SK-N-SH (cell line): ENCODE measurements at regions not wholly inside any gene's neighbourhood (a gene's known extent, or its start where the extent isn't known, plus 50 kb on each side); places are given as distances from the start of the nearest gene placed in this dataset.
"Not testable (repeated sequence)": the region's sequence is repeated elsewhere in the genome, so short reads cannot be mapped to it uniquely, and the experiment has no call there.

Source experiments
- CTCF ChIA-PET: fragments of 300-600, 350-600 bp; formaldehyde crosslinking; extraction: SDS; loops from one replicate; lab custom pipeline; 2021; lab: Yijun Ruan, JAX
- POLR2A ChIA-PET: fragments of 350-600 bp; sonication (Branson Sonifier 250); formaldehyde crosslinking; extraction: SDS; loops from one replicate; lab custom pipeline; 2020; ENCODE audit warnings: antibody characterized with exemption, inconsistent platforms; lab: Yijun Ruan, JAX
- DNase-seq: peaks from one replicate; pipeline ENCODE4 v3.0.0; 2012
- H2AFZ ChIP-seq: fragments of 200-600 bp; sonication (generic); 2 replicates; pipeline ENCODE4 v1.8.1; 2016; ENCODE audit warnings: antibody characterized with exemption, mild to moderate bottlenecking, low read depth
- H3F3A ChIP-seq: fragments of 200-600 bp; sonication (generic); replicated peaks from 2 replicates; pipeline ENCODE3; 2016; ENCODE audit warnings: antibody characterized with exemption, mild to moderate bottlenecking; ENCODE audit not compliant: insufficient read depth
- H3K27ac ChIP-seq, 2 experiments: fragments of 200-500 bp in 1 of 2; fragments of 200-600 bp in 1 of 2; sonication (Bioruptor generic) in 1 of 2; sonication (generic), shearing (Covaris generic) in 1 of 2; 2 replicates each; pipeline versions ENCODE4 v1.5.1 to v1.6.1; 2014 to 2016; ENCODE audit warnings: low read depth in 2 of 2, inconsistent platforms in 1 of 2, low read length in 1 of 2, mild to moderate bottlenecking in 1 of 2, mixed read lengths in 1 of 2
- H3K27me3 ChIP-seq: fragments of 200-600 bp; sonication (generic), shearing (Covaris generic); 2 replicates; pipeline ENCODE4 v1.6.1; 2016; ENCODE audit warnings: mixed run types; ENCODE audit not compliant: insufficient read depth
- H3K36me3 ChIP-seq, 2 experiments: fragments of 200-500 bp in 1 of 2; fragments of 200-600 bp in 1 of 2; sonication (Bioruptor generic) in 1 of 2; sonication (generic) in 1 of 2; replicated peaks in 1 of 2; 2 replicates each; pipeline versions ENCODE3 to v1.5.1; 2014 to 2016; ENCODE audit warnings: low read length in 1 of 2, mild to moderate bottlenecking in 1 of 2; ENCODE audit not compliant: insufficient read depth in 2 of 2, control insufficient read depth in 1 of 2
- H3K4me1 ChIP-seq, 2 experiments: fragments of 200-500 bp in 1 of 2; fragments of 200-600 bp in 1 of 2; sonication (Bioruptor generic) in 1 of 2; sonication (generic), shearing (Covaris generic) in 1 of 2; 2 replicates each; pipeline versions ENCODE4 v1.5.1 to v1.6.1; 2014 to 2016; ENCODE audit warnings: low read depth in 1 of 2, low read length in 1 of 2, mixed run types in 1 of 2; ENCODE audit not compliant: insufficient read depth in 2 of 2, control insufficient read depth in 1 of 2
- H3K4me2 ChIP-seq: fragments of 200-600 bp; sonication (generic), shearing (Covaris generic); 2 replicates; pipeline ENCODE4 v1.6.1; 2017; ENCODE audit warnings: mixed run types
- H3K4me3 ChIP-seq, 2 experiments: fragments of 200-500 bp in 1 of 2; fragments of 200-600 bp in 1 of 2; sonication (Bioruptor generic) in 1 of 2; sonication (generic), shearing (Covaris generic) in 1 of 2; 2 replicates each; pipeline versions ENCODE4 v1.5.1 to v1.8.1; 2014 to 2016; ENCODE audit warnings: low read depth in 2 of 2, inconsistent platforms in 1 of 2, low read length in 1 of 2, mild to moderate bottlenecking in 1 of 2, mixed read lengths in 1 of 2, moderate library complexity in 1 of 2
- H3K79me2 ChIP-seq: fragments of 200-600 bp; sonication (generic); 2 replicates; pipeline ENCODE4 v1.8.1; 2017; ENCODE audit warnings: mild to moderate bottlenecking; ENCODE audit not compliant: insufficient read depth
- H3K9ac ChIP-seq: fragments of 200-600 bp; sonication (generic); 2 replicates; pipeline ENCODE4 v1.6.1; 2017; ENCODE audit warnings: mixed run types
- H3K9me2 ChIP-seq: fragments of 200-600 bp; sonication (generic); 2 replicates; pipeline ENCODE4 v1.6.1; 2017; ENCODE audit warnings: mixed run types
- H3K9me3 ChIP-seq: fragments of 200-600 bp; sonication (generic); 2 replicates; pipeline ENCODE4 v1.6.1; 2017; ENCODE audit warnings: mixed run types, mild to moderate bottlenecking, moderate library complexity
- H4K20me1 ChIP-seq: fragments of 200-600 bp; sonication (generic); 2 replicates; pipeline ENCODE4 v1.6.1; 2017; ENCODE audit warnings: mild to moderate bottlenecking, mixed run types; ENCODE audit not compliant: insufficient read depth
- CHD2 ChIP-seq: fragments of 150-350 bp; IDR thresholded peaks from 2 replicates; pipeline ENCODE4 v1.6.1; 2018; ENCODE audit warnings: low read length; ENCODE audit not compliant: partially characterized antibody
- EP300 ChIP-seq, 2 experiments: IDR thresholded peaks; 2 replicates each; pipeline versions ENCODE4 v1.4.0 to v1.6.1; 2012; ENCODE audit warnings: borderline replicate concordance in 1 of 2, low read depth in 1 of 2, low read length in 1 of 2
- FOXJ3 ChIP-seq: sonication (generic); formaldehyde crosslinking; IDR thresholded peaks from 2 replicates; pipeline ENCODE4 v1.5.1; 2020; ENCODE audit warnings: mild to moderate bottlenecking, missing genetic modification reagents
- FOXM1 ChIP-seq: IDR thresholded peaks from 2 replicates; pipeline ENCODE4 v1.4.0; 2012; ENCODE audit warnings: low read depth, mild to moderate bottlenecking
- GABPA ChIP-seq: IDR thresholded peaks from 2 replicates; pipeline ENCODE4 v1.4.0; 2012; ENCODE audit warnings: low read depth, mild to moderate bottlenecking
- GATA2 ChIP-seq: sonication (generic); formaldehyde crosslinking; IDR thresholded peaks from 2 replicates; pipeline ENCODE4 v1.5.0; 2020; ENCODE audit warnings: mild to moderate bottlenecking, missing genetic modification reagents
- JUND ChIP-seq: IDR thresholded peaks from 2 replicates; pipeline ENCODE4 v1.4.0; 2012
- MEF2A ChIP-seq: IDR thresholded peaks from 2 replicates; pipeline ENCODE4 v1.4.0; 2012; ENCODE audit warnings: low read depth, borderline replicate concordance
- MXI1 ChIP-seq: IDR thresholded peaks from 2 replicates; pipeline ENCODE4 v1.6.1; 2012; ENCODE audit warnings: mild to moderate bottlenecking, low read depth, low read length, improper control_type of control experiment
- POLR2AphosphoS5 ChIP-seq: IDR thresholded peaks from 2 replicates; pipeline ENCODE4 v1.6.1; 2012; ENCODE audit warnings: low read depth, low read length
- RAD21 ChIP-seq: IDR thresholded peaks from 2 replicates; pipeline ENCODE4 v1.6.1; 2012; ENCODE audit warnings: mild to moderate bottlenecking, low read length
- RFX5 ChIP-seq: IDR thresholded peaks from 2 replicates; pipeline ENCODE4 v1.6.1; 2012; ENCODE audit warnings: mild to moderate bottlenecking, improper control_type of control experiment, low read length
- SIN3A ChIP-seq: IDR thresholded peaks from 2 replicates; pipeline ENCODE4 v1.6.1; 2012; ENCODE audit warnings: low read depth, mild to moderate bottlenecking, low read length, moderate library complexity, borderline replicate concordance
- SMC3 ChIP-seq: IDR thresholded peaks from 2 replicates; pipeline ENCODE4 v1.6.1; 2012; ENCODE audit warnings: low read depth, low read length, improper control_type of control experiment
- TAF1 ChIP-seq: IDR thresholded peaks from 2 replicates; pipeline ENCODE4 v1.6.1; 2012; ENCODE audit warnings: low read depth, mild to moderate bottlenecking, low read length, moderate library complexity, borderline replicate concordance
- TCF12 ChIP-seq: IDR thresholded peaks from 2 replicates; pipeline ENCODE4 v1.4.0; 2012
- TEAD4 ChIP-seq: IDR thresholded peaks from 2 replicates; pipeline ENCODE4 v1.4.0; 2012; ENCODE audit warnings: mild to moderate bottlenecking, borderline replicate concordance; ENCODE audit not compliant: insufficient read depth
- YY1 ChIP-seq: IDR thresholded peaks from 2 replicates; pipeline ENCODE4 v1.4.0; 2012; ENCODE audit warnings: low read depth, mild to moderate bottlenecking
- WGBS: methylation state at CpG from one replicate; pipeline ENCODE4 v1.1.6; 2017; ENCODE audit warnings: low lambda C conversion rate; 5-methylcytosine and 5-hydroxymethylcytosine counted together
- TF ChIP-seq, protein P1 (sequence below): fragments of 150-350 bp; IDR thresholded peaks from 2 replicates; pipeline ENCODE4 v1.6.1; 2016; ENCODE audit warnings: mild to moderate bottlenecking, low read depth, low read length
- TF ChIP-seq, protein P2 (sequence below): IDR thresholded peaks from 2 replicates; pipeline ENCODE4 v1.4.0; 2012; ENCODE audit warnings: low read depth, borderline replicate concordance
- TF ChIP-seq, protein P3 (sequence below): IDR thresholded peaks from 2 replicates; pipeline ENCODE4 v1.4.0; 2012; ENCODE audit warnings: low read depth

DNA sequence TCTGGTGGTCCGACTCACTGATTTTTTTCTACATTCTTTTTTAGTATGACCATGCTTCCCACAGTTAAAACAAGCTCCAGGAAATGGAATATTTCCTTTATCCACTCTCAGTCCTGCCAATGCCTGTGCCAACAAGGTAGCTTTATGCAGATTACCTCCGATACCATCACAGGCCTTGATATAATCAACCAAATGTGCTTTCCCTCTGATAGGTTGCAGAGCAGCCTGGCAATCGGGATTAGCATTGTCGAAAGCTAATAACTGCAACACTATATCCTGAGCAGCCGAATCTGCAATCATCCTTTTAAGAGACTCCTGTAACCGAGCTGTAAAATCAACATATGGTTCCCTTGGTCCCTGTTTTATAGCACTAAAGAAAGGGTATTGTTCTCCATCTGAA lies 122.3 kb upstream of the IGFBP3 start:
- H3K4me2 ChIP-seq, H3F3A ChIP-seq: not testable (repeated sequence)
- WGBS = 66% methylated on average over 6 of the region's 6 CpGs

DNA sequence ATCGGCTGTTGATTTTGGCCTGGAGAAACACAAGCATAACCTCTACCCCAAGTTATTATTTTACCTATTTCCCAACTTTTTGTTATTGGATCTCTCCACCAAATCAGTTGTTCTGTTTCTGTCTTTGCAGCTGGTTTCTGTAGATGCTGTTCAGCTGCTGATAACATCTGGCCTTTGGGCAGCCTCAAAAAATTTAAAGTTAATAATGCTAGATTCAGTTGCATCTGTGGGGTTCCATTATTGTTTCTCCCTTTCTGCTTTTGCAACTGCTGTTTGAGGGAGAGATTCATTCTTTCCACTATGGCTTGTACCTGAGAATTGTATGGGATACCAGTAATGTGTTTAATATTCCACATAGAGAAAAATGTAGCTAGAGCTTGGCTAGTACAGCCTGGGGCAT lies 118.7 kb upstream of the IGFBP3 start:
- POLR2A ChIA-PET, H3K9me3 ChIP-seq, H3K27me3 ChIP-seq, H3K36me3 ChIP-seq, DNase-seq, H3K79me2 ChIP-seq, H2AFZ ChIP-seq, H4K20me1 ChIP-seq, H3K4me3 ChIP-seq, H3K9ac ChIP-seq, H3F3A ChIP-seq, H3K9me2 ChIP-seq, H3K4me2 ChIP-seq, H3K4me1 ChIP-seq: not testable (repeated sequence)
- H3K27ac ChIP-seq = peak overlapping the region in 1 of 2 experiments; percentile 53; a peak in 1 of 4 replicates
- peak; percentile 53 for TF ChIP-seq GATA2 (CRISPR knock-in tag)
- 0% methylated on average over 1 of the region's 1 CpG for WGBS
- CTCF ChIA-PET = interaction anchor here (1.0 to 2.2 kb wide), 2 partner anchors 117 to 122 kb away, joined by 4 to 11 read pairs; no protein-coding TSS in a partner anchor

More for the DNA sequence above, 122.3 kb upstream of the IGFBP3 start:
- DNase-seq, POLR2A ChIA-PET, H3K4me1 ChIP-seq, H2AFZ ChIP-seq: not testable (repeated sequence)
- TF ChIP-seq FOXJ3 (CRISPR knock-in tag) (0 out of 2 replicates have a peak, but pooled peaks have one; percentile 30), GATA2 (CRISPR knock-in tag) (peak; percentile 83)
- TF ChIP-seq, all 33 proteins: peak for 2; not testable (repeated sequence) for 31
- not testable (repeated sequence) for H3K4me3 ChIP-seq, H3K27me3 ChIP-seq, H3K79me2 ChIP-seq, H3K9ac ChIP-seq, H3K27ac ChIP-seq, H3K9me3 ChIP-seq, H3K9me2 ChIP-seq, H3K36me3 ChIP-seq, H4K20me1 ChIP-seq
- CTCF ChIA-PET = interaction anchor here (1.1 to 1.2 kb wide), 2 partner anchors 14 to 200 kb away, joined by 3 read pairs; no protein-coding TSS in a partner anchor

DNA sequence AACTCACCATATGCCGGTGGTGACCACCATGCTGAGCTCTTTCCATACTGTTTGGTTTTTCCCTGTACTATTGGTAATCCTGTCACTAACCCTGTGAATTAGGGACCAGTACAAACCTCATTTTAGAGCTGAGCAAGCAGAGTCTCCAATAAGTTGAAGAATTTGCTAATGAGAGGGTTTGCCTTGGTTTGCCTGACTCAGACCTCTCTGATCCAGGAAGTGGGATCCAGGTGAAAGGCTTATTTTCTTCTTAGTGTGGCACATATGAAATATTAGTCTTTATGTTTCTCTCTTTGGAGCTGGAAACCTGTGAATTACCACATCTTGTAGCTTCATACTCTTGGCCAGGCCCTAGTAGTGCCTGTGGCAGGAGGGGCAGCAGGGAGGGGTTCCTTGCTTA lies 114.1 kb upstream of the IGFBP3 start:
- POLR2A ChIA-PET = no interaction called here
- Histone ChIP-seq H4K20me1 (no peaks in the 10 kb centered on the region), H3K9me2 (no peaks in the 10 kb centered on the region), H3K79me2 (no peaks in the 10 kb centered on the region), H3K9ac (no peak overlapping the region), H3K36me3 (no peaks in the 10 kb centered on the region), H2AFZ (no peak overlapping the region), H3K4me2 (no peak overlapping the region), H3F3A (no peaks in the 10 kb centered on the region), H3K4me3 (no peak overlapping the region), H3K27ac (no peak overlapping the region), H3K27me3 (no peaks in the 10 kb centered on the region), H3K4me1 (peaks cover 0 to 7% of the 10 kb centered on the region in 2 experiments; a peak in 1 of 4 replicates), H3K9me3 (no peaks in the 10 kb centered on the region)
- CTCF ChIA-PET = interaction anchor here (0.7 to 1.3 kb wide), 2 partner anchors 22 to 112 kb away, joined by 3 read pairs; no protein-coding TSS in a partner anchor
- no peak for DNase-seq
- TF ChIP-seq, protein P1, sequence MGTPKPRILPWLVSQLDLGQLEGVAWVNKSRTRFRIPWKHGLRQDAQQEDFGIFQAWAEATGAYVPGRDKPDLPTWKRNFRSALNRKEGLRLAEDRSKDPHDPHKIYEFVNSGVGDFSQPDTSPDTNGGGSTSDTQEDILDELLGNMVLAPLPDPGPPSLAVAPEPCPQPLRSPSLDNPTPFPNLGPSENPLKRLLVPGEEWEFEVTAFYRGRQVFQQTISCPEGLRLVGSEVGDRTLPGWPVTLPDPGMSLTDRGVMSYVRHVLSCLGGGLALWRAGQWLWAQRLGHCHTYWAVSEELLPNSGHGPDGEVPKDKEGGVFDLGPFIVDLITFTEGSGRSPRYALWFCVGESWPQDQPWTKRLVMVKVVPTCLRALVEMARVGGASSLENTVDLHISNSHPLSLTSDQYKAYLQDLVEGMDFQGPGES = no peak
- TF ChIP-seq FOXM1 (no peak), GATA2 (CRISPR knock-in tag) (no peak), EP300 (IDR thresholded peaks at IDR 0.05; ENCODE audit: borderline replicate concordance in 1 of 2, low read depth in 1 of 2, low read length in 1 of 2) (no peak), TAF1 (no peak), RFX5 (no peak), MEF2A (no peak), TEAD4 (no peak), MXI1 (no peak), YY1 (no peak), SIN3A (no peak), RAD21 (no peak), JUND (no peak), SMC3 (no peak), TCF12 (no peak), GABPA (no peak), CHD2 (no peak), POLR2AphosphoS5 (no peak)
- TF ChIP-seq, protein P2, sequence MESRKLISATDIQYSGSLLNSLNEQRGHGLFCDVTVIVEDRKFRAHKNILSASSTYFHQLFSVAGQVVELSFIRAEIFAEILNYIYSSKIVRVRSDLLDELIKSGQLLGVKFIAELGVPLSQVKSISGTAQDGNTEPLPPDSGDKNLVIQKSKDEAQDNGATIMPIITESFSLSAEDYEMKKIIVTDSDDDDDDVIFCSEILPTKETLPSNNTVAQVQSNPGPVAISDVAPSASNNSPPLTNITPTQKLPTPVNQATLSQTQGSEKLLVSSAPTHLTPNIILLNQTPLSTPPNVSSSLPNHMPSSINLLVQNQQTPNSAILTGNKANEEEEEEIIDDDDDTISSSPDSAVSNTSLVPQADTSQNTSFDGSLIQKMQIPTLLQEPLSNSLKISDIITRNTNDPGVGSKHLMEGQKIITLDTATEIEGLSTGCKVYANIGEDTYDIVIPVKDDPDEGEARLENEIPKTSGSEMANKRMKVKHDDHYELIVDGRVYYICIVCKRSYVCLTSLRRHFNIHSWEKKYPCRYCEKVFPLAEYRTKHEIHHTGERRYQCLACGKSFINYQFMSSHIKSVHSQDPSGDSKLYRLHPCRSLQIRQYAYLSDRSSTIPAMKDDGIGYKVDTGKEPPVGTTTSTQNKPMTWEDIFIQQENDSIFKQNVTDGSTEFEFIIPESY = no peak
- TF ChIP-seq, protein P3, sequence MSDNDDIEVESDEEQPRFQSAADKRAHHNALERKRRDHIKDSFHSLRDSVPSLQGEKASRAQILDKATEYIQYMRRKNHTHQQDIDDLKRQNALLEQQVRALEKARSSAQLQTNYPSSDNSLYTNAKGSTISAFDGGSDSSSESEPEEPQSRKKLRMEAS = no peak
- whole genome bisulfite sequencing = 94% methylated on average over 1 of the region's 1 CpG
